ENCODE measurements at regions not wholly inside any gene's neighbourhood (a gene's known extent, or its start where the extent isn't known, plus 50 kb on each side); places are given as distances from the start of the nearest gene placed in this dataset.

DNA sequence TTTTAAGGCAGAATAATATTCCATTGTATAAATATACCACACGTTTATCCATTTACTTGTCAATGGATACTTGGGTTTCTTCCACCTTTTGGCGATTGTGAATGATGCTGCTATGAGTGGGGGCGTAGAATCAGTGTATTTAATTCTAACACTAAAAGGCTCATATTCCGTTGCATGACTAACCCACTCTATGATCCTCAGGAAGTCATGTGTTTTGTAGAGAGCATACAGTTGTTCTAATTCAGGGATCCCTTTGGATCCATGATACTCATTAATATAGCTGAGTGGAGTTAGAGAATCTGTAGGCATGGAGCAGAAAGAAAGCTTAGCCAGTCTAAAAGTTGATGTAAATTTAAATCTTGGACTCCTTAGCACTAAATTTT, 74.2 kb upstream of the TMEM170B start:
- TF ChIP-seq GATA2 (IDR thresholded peaks at IDR 0.05; ENCODE audit: low read depth, low read length) = no peak
- no peak for TF ChIP-seq GATA3 (IDR thresholded peaks at IDR 0.05; ENCODE audit: low read depth, low read length)

Data from SH-SY5Y (cell line).